Testis (tissue), 2 donors: ENCODE measurements at regions not wholly inside any gene's neighbourhood (a gene's known extent, or its start where the extent isn't known, plus 50 kb on each side); places are given as distances from the start of the nearest gene placed in this dataset.

ENCODE experiments used
- CTCF ChIP-seq, 3 experiments: fragments of 450-650 bp in 2 of 3; fragments of 200-600 bp in 1 of 3; sonication (generic) in 1 of 3; IDR thresholded peaks; one replicate each; pipeline ENCODE4 v1.5.1; 2016 to 2019; ENCODE audit warnings: antibody characterized with exemption in 3 of 3, mild to moderate bottlenecking in 2 of 3, moderate library complexity in 1 of 3
- POLR2A ChIP-seq: fragments of 450-650 bp; IDR thresholded peaks from one replicate; pipeline ENCODE4 v1.6.1; 2017; ENCODE audit warnings: antibody characterized with exemption, mild to moderate bottlenecking, moderate library complexity

GRCh38 chr16:79765901-79766394 lies 165.4 kb upstream of the MAF start:
- TF ChIP-seq CTCF (IDR thresholded peaks at IDR 0.05) (no peak), POLR2A (no peak)
